GM12878 (cell line): ENCODE measurements at regions not wholly inside any gene's neighbourhood (a gene's known extent, or its start where the extent isn't known, plus 50 kb on each side); places are given as distances from the start of the nearest gene placed in this dataset.
A peak's percentile ranks its signal among the peaks of the same experiment; 100 is the strongest.

Source experiments
- BACH1 ChIP-seq: fragments of 450-650 bp; IDR thresholded peaks from 2 replicates; pipeline ENCODE4 v1.6.1; 2017; ENCODE audit warnings: mild to moderate bottlenecking, borderline replicate concordance
- BMI1 ChIP-seq: fragments of 450-650 bp; IDR thresholded peaks from 2 replicates; pipeline ENCODE4 v1.6.1; 2016; ENCODE audit warnings: mild to moderate bottlenecking, moderate library complexity, borderline replicate concordance
- CBX5 ChIP-seq: sonication (generic); IDR thresholded peaks from 2 replicates; pipeline ENCODE4 v1.6.1; 2016; ENCODE audit warnings: low read depth, moderate library complexity, mild to moderate bottlenecking, inconsistent platforms
- JUND ChIP-seq: IDR thresholded peaks from 2 replicates; pipeline ENCODE4 v1.6.1; 2012; ENCODE audit warnings: low read depth, mild to moderate bottlenecking, low read length, improper control_type of control experiment, moderate library complexity
- MXI1 ChIP-seq: fragments of 150-350 bp; IDR thresholded peaks from 2 replicates; pipeline ENCODE4 v1.6.1; 2011; ENCODE audit warnings: low read depth, mild to moderate bottlenecking, inconsistent platforms, low read length, improper control_type of control experiment
- NFYA ChIP-seq: IDR thresholded peaks from 2 replicates; pipeline ENCODE4 v1.6.1; 2011; ENCODE audit warnings: low read depth, mild to moderate bottlenecking, low read length, improper control_type of control experiment, borderline replicate concordance
- NR2C2 ChIP-seq: IDR thresholded peaks from 2 replicates; pipeline ENCODE4 v1.6.1; 2011; ENCODE audit warnings: borderline replicate concordance, low read depth; ENCODE audit not compliant: control insufficient read depth, insufficient read length
- NRF1 ChIP-seq: conservative IDR thresholded peaks from 2 replicates; pipeline ENCODE4 v1.6.1; 2011; ENCODE audit warnings: mild to moderate bottlenecking, low read depth, low read length, improper control_type of control experiment
- POLR2AphosphoS5 ChIP-seq: IDR thresholded peaks from 2 replicates; pipeline ENCODE4 v1.6.1; 2011; ENCODE audit warnings: mild to moderate bottlenecking, low read length, inconsistent platforms
- SKIL ChIP-seq: fragments of 450-650 bp; IDR thresholded peaks from 2 replicates; pipeline ENCODE4 v1.6.1; 2017; ENCODE audit warnings: mild to moderate bottlenecking, low read depth, inconsistent platforms; ENCODE audit not compliant: poor library complexity, severe bottlenecking
- SREBF1 ChIP-seq: IDR thresholded peaks from 2 replicates; pipeline ENCODE4 v1.6.1; 2012; ENCODE audit warnings: mild to moderate bottlenecking, low read length
- SUZ12 ChIP-seq: fragments of 200-600 bp; sonication (generic); IDR thresholded peaks from one replicate; pipeline ENCODE4 v1.6.1; 2018; ENCODE audit warnings: antibody characterized with exemption, mild to moderate bottlenecking; ENCODE audit not compliant: unreplicated experiment
- YY1 ChIP-seq: IDR thresholded peaks from 2 replicates; pipeline ENCODE4 v1.6.1; 2011; ENCODE audit warnings: low read depth, mild to moderate bottlenecking, low read length
- TF ChIP-seq, protein P1 (sequence below): fragments of 450-650 bp; IDR thresholded peaks from 2 replicates; pipeline ENCODE4 v1.6.1; 2018; ENCODE audit warnings: borderline replicate concordance, mild to moderate bottlenecking; ENCODE audit not compliant: partially characterized antibody
- TF ChIP-seq, protein P2 (sequence below): fragments of 450-650 bp; formaldehyde crosslinking; IDR thresholded peaks from 2 replicates; pipeline ENCODE4 v1.4.0; 2020; ENCODE audit warnings: mild to moderate bottlenecking, moderate library complexity
- TF ChIP-seq, protein P3 (sequence below): fragments of 450-650 bp; IDR thresholded peaks from 2 replicates; pipeline ENCODE4 v1.6.1; 2017; ENCODE audit warnings: antibody characterized with exemption, mild to moderate bottlenecking, moderate library complexity
- TF ChIP-seq, protein P4 (sequence below): fragments of 450-650 bp; conservative IDR thresholded peaks from 2 replicates; pipeline ENCODE4 v1.6.1; 2017; ENCODE audit warnings: mild to moderate bottlenecking, moderate library complexity

DNA sequence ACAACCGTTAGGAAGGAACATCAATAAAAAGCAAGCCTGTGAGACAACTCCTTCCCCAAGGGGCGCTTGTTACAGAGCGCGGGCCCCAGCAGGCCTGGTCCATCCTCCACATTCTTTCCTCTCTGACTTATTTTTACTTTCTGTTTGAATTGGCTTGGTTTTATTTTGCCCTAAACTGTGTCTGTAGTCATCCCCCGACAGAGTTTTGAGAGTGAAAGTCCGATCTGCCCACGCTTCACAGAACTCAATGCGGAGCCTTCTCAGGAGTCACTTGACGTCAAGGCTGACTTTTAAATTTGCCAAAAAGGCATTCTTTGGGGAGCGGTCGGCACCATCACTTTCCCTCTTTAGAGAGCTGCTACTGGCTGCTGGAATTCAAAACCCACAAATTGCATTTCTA lies 150.1 kb upstream of the KLF6 start (continued):
- TF ChIP-seq, protein P1, sequence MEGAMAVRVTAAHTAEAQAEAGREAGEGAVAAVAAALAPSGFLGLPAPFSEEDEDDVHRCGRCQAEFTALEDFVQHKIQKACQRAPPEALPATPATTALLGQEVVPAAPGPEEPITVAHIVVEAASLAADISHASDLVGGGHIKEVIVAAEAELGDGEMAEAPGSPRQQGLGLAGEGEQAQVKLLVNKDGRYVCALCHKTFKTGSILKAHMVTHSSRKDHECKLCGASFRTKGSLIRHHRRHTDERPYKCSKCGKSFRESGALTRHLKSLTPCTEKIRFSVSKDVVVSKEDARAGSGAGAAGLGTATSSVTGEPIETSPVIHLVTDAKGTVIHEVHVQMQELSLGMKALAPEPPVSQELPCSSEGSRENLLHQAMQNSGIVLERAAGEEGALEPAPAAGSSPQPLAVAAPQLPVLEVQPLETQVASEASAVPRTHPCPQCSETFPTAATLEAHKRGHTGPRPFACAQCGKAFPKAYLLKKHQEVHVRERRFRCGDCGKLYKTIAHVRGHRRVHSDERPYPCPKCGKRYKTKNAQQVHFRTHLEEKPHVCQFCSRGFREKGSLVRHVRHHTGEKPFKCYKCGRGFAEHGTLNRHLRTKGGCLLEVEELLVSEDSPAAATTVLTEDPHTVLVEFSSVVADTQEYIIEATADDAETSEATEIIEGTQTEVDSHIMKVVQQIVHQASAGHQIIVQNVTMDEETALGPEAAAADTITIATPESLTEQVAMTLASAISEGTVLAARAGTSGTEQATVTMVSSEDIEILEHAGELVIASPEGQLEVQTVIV = no peak
- TF ChIP-seq BACH1 = peak; percentile 77; the same call in 1 of the 2 replicates
- TF ChIP-seq SKIL = peak; percentile 95
- TF ChIP-seq JUND = peak; percentile 45; the same call in 1 of the 2 replicates
- TF ChIP-seq SREBF1 = no peak
- TF ChIP-seq NFYA = no peak
- TF ChIP-seq, protein P2, sequence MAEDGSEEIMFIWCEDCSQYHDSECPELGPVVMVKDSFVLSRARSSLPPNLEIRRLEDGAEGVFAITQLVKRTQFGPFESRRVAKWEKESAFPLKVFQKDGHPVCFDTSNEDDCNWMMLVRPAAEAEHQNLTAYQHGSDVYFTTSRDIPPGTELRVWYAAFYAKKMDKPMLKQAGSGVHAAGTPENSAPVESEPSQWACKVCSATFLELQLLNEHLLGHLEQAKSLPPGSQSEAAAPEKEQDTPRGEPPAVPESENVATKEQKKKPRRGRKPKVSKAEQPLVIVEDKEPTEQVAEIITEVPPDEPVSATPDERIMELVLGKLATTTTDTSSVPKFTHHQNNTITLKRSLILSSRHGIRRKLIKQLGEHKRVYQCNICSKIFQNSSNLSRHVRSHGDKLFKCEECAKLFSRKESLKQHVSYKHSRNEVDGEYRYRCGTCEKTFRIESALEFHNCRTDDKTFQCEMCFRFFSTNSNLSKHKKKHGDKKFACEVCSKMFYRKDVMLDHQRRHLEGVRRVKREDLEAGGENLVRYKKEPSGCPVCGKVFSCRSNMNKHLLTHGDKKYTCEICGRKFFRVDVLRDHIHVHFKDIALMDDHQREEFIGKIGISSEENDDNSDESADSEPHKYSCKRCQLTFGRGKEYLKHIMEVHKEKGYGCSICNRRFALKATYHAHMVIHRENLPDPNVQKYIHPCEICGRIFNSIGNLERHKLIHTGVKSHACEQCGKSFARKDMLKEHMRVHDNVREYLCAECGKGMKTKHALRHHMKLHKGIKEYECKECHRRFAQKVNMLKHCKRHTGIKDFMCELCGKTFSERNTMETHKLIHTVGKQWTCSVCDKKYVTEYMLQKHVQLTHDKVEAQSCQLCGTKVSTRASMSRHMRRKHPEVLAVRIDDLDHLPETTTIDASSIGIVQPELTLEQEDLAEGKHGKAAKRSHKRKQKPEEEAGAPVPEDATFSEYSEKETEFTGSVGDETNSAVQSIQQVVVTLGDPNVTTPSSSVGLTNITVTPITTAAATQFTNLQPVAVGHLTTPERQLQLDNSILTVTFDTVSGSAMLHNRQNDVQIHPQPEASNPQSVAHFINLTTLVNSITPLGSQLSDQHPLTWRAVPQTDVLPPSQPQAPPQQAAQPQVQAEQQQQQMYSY (CRISPR knock-in tag) = no peak
- 0 out of 2 replicates have a peak, but pooled peaks have one; percentile 62 for TF ChIP-seq CBX5
- no peak for TF ChIP-seq POLR2AphosphoS5
- TF ChIP-seq BMI1 = 0 out of 2 replicates have a peak, but pooled peaks have one; percentile 39
- TF ChIP-seq, protein P3, sequence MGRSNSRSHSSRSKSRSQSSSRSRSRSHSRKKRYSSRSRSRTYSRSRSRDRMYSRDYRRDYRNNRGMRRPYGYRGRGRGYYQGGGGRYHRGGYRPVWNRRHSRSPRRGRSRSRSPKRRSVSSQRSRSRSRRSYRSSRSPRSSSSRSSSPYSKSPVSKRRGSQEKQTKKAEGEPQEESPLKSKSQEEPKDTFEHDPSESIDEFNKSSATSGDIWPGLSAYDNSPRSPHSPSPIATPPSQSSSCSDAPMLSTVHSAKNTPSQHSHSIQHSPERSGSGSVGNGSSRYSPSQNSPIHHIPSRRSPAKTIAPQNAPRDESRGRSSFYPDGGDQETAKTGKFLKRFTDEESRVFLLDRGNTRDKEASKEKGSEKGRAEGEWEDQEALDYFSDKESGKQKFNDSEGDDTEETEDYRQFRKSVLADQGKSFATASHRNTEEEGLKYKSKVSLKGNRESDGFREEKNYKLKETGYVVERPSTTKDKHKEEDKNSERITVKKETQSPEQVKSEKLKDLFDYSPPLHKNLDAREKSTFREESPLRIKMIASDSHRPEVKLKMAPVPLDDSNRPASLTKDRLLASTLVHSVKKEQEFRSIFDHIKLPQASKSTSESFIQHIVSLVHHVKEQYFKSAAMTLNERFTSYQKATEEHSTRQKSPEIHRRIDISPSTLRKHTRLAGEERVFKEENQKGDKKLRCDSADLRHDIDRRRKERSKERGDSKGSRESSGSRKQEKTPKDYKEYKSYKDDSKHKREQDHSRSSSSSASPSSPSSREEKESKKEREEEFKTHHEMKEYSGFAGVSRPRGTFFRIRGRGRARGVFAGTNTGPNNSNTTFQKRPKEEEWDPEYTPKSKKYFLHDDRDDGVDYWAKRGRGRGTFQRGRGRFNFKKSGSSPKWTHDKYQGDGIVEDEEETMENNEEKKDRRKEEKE = no peak
- TF ChIP-seq, protein P4, sequence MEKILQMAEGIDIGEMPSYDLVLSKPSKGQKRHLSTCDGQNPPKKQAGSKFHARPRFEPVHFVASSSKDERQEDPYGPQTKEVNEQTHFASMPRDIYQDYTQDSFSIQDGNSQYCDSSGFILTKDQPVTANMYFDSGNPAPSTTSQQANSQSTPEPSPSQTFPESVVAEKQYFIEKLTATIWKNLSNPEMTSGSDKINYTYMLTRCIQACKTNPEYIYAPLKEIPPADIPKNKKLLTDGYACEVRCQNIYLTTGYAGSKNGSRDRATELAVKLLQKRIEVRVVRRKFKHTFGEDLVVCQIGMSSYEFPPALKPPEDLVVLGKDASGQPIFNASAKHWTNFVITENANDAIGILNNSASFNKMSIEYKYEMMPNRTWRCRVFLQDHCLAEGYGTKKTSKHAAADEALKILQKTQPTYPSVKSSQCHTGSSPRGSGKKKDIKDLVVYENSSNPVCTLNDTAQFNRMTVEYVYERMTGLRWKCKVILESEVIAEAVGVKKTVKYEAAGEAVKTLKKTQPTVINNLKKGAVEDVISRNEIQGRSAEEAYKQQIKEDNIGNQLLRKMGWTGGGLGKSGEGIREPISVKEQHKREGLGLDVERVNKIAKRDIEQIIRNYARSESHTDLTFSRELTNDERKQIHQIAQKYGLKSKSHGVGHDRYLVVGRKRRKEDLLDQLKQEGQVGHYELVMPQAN = no peak
- no peak for TF ChIP-seq MXI1
- no peak for TF ChIP-seq NRF1
- TF ChIP-seq SUZ12 = no peak
- TF ChIP-seq YY1 = peak; percentile 31; the same call in 1 of the 2 replicates
- no peak for TF ChIP-seq NR2C2
